Tibial artery (tissue), 4 donors: ENCODE measurements at regions not wholly inside any gene's neighbourhood (a gene's known extent, or its start where the extent isn't known, plus 50 kb on each side); places are given as distances from the start of the nearest gene placed in this dataset.

Experiments used
- DNase-seq, 2 donors: peaks; one replicate each; pipeline ENCODE4 v3.0.0-alpha.2; 2019
- H3K27ac ChIP-seq, 2 donors: fragments of 200-600 bp; sonication (generic) in 1 of 2; 1 replicate in 1 of 2; 2 replicates in 1 of 2; pipeline ENCODE4 v1.5.1; 2018 to 2019; ENCODE audit warnings: mild to moderate bottlenecking in 1 of 2
- H3K27me3 ChIP-seq, 2 donors: fragments of 200-600 bp; sonication (generic) in 1 of 2; one replicate each; pipeline versions ENCODE4 v1.5.1 to v1.6.0; 2016 to 2019
- H3K36me3 ChIP-seq, 3 donors: fragments of 200-600 bp; sonication (generic) in 2 of 3; one replicate each; pipeline ENCODE4 v1.5.1; 2016 to 2019; ENCODE audit warnings: mild to moderate bottlenecking in 2 of 3
- H3K4me1 ChIP-seq, 4 donors: fragments of 200-600 bp; sonication (generic) in 2 of 4; 1 replicate in 3 of 4; 2 replicates in 1 of 4; pipeline ENCODE4 v1.5.1; 2016 to 2019
- H3K4me3 ChIP-seq, 2 donors: fragments of 200-600 bp; sonication (generic) in 1 of 2; 1 replicate in 1 of 2; 2 replicates in 1 of 2; pipeline ENCODE4 v1.5.1; 2018 to 2019; ENCODE audit warnings: mild to moderate bottlenecking in 2 of 2
- H3K9me3 ChIP-seq, 3 donors: fragments of 200-600 bp; sonication (generic) in 1 of 3; one replicate each; pipeline ENCODE4 v1.5.1; 2016 to 2019
- CTCF ChIP-seq, 2 experiments: fragments of 200-600 bp in 1 of 2; fragments of 450-650 bp in 1 of 2; IDR thresholded peaks; one replicate each; pipeline ENCODE4 v1.5.1; 2017 to 2019; ENCODE audit warnings: antibody characterized with exemption in 2 of 2, mild to moderate bottlenecking in 1 of 2, moderate library complexity in 1 of 2
- intact Hi-C: fragments of 100-400 bp; cut with DNase I; formaldehyde crosslinking; loops from one replicate; pipeline ENCODE4 v1.15.0; 2023; ENCODE audit warnings: low total_unique reads

- intact Hi-C loops: no loop called here
- no peak for TF ChIP-seq CTCF (IDR thresholded peaks at IDR 0.05)
- H3K36me3 ChIP-seq: no peaks in the 10 kb centered on the region
- no peaks in the 10 kb centered on the region for H3K27me3 ChIP-seq
- no peaks in the 10 kb centered on the region for H3K4me1 ChIP-seq
- H3K9me3 ChIP-seq: no peaks in the 10 kb centered on the region
- DNase-seq: no peak
- no peak overlapping the region for H3K27ac ChIP-seq
- H3K4me3 ChIP-seq: no peak overlapping the region
Measured at GRCh38 chr18:3397786-3398185, 52.2 kb upstream of the TGIF1 start.
